Thyroid gland (tissue), 4 donors: ENCODE measurements at regions not wholly inside any gene's neighbourhood (a gene's known extent, or its start where the extent isn't known, plus 50 kb on each side); places are given as distances from the start of the nearest gene placed in this dataset.

Source experiments
- POLR2A ChIP-seq, 2 donors: fragments of 450-650 bp; IDR thresholded peaks; one replicate each; pipeline ENCODE4 v1.6.1; 2017; ENCODE audit warnings: antibody characterized with exemption in 2 of 2, mild to moderate bottlenecking in 2 of 2, moderate library complexity in 1 of 2
- TF ChIP-seq, protein P1 (sequence below), 6 experiments: fragments of 200-600 bp in 3 of 6; fragments of 450-650 bp in 3 of 6; sonication (generic) in 3 of 6; IDR thresholded peaks; one replicate each; pipeline ENCODE4 v1.5.1; 2016 to 2019; ENCODE audit warnings: antibody characterized with exemption in 6 of 6, mild to moderate bottlenecking in 2 of 6, inconsistent platforms in 1 of 6, moderate library complexity in 1 of 6

DNA sequence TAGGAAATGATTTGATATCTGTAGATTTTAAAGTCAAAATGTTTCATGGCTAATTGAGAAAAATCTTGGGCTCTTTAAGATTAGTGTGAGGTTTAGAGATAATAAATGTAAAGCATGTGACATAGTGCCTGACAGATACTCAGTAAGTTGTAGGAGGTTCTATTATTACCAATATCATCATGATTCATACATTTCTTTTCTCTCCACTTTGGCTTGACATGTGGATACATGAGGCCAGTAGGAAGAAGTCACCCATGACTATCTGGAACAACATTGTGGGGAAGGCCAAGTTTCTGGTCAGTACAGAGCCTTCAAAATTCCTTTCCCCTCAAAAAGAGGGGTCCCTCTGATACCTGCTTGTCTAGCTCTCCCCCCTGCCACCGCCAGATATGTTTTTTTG, 91.2 kb upstream of the SORBS2 start:
- TF ChIP-seq, protein P1, sequence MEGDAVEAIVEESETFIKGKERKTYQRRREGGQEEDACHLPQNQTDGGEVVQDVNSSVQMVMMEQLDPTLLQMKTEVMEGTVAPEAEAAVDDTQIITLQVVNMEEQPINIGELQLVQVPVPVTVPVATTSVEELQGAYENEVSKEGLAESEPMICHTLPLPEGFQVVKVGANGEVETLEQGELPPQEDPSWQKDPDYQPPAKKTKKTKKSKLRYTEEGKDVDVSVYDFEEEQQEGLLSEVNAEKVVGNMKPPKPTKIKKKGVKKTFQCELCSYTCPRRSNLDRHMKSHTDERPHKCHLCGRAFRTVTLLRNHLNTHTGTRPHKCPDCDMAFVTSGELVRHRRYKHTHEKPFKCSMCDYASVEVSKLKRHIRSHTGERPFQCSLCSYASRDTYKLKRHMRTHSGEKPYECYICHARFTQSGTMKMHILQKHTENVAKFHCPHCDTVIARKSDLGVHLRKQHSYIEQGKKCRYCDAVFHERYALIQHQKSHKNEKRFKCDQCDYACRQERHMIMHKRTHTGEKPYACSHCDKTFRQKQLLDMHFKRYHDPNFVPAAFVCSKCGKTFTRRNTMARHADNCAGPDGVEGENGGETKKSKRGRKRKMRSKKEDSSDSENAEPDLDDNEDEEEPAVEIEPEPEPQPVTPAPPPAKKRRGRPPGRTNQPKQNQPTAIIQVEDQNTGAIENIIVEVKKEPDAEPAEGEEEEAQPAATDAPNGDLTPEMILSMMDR (IDR thresholded peaks at IDR 0.05) = no peak
- TF ChIP-seq POLR2A (IDR thresholded peaks at IDR 0.05) = no peak
